K562 (cell line): ENCODE measurements at regions not wholly inside any gene's neighbourhood (a gene's known extent, or its start where the extent isn't known, plus 50 kb on each side); places are given as distances from the start of the nearest gene placed in this dataset.

Source experiments
- CHD4 ChIP-seq: fragments of 200-600 bp; sonication (generic); IDR thresholded peaks from 3 replicates; pipeline ENCODE4 v1.6.1; 2012; ENCODE audit warnings: low read depth, mild to moderate bottlenecking, mixed read lengths, low read length, inconsistent platforms; ENCODE audit not compliant: insufficient read depth, insufficient replicate concordance, poor library complexity, severe bottlenecking
- EGR1 ChIP-seq: fragments of 450-650 bp; conservative IDR thresholded peaks from 2 replicates; pipeline ENCODE4 v1.6.1; 2017; ENCODE audit warnings: mild to moderate bottlenecking
- MCM3 ChIP-seq: fragments of 450-650 bp; IDR thresholded peaks from 2 replicates; pipeline ENCODE4 v1.6.1; 2016
- TEAD2 ChIP-seq: fragments of 450-650 bp; IDR thresholded peaks from 2 replicates; pipeline ENCODE4 v1.6.1; 2016; ENCODE audit warnings: missing genetic modification characterization, control low read depth, missing compliant biosample characterization
- ZNF347 ChIP-seq: fragments of 450-650 bp; formaldehyde crosslinking; IDR thresholded peaks from 2 replicates; pipeline ENCODE4 v1.4.0; 2020; ENCODE audit warnings: low read depth, mild to moderate bottlenecking, moderate library complexity
- TF ChIP-seq, protein P1 (sequence below): fragments of 200-600 bp; sonication (generic); IDR thresholded peaks from one replicate; pipeline ENCODE4 v1.6.1; 2012; ENCODE audit warnings: mild to moderate bottlenecking, low read depth, low read length, inconsistent platforms
- TF ChIP-seq, protein P2 (sequence below): fragments of 450-650 bp; formaldehyde crosslinking; IDR thresholded peaks from 2 replicates; pipeline ENCODE4 v1.4.0; 2022; ENCODE audit warnings: missing genetic modification characterization
- TF ChIP-seq, protein P3 (sequence below): fragments of 450-650 bp; IDR thresholded peaks from one replicate; pipeline ENCODE4 v1.6.1; 2018; ENCODE audit warnings: mild to moderate bottlenecking, moderate library complexity; ENCODE audit not compliant: partially characterized antibody

DNA sequence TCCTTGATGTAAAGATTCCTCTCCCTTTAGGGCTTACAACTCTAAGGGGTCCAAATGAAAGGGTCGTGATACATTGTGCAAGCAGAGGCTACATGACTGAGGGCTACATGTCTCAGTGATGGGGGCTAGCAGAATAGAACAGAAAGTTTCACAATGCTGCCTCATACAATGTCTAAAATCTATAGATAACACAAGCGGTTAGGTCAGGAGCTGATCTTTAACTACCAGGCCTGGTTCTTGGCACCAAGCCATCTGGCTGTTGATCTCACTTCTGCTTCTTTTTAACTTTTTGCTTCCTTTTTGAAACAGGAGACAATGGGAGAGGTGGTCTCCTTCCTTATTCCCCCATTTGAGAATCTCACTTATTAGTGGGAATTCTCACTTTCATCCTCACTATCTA lies 710.2 kb downstream of the AMY1C start (continued):
- TF ChIP-seq, protein P1, sequence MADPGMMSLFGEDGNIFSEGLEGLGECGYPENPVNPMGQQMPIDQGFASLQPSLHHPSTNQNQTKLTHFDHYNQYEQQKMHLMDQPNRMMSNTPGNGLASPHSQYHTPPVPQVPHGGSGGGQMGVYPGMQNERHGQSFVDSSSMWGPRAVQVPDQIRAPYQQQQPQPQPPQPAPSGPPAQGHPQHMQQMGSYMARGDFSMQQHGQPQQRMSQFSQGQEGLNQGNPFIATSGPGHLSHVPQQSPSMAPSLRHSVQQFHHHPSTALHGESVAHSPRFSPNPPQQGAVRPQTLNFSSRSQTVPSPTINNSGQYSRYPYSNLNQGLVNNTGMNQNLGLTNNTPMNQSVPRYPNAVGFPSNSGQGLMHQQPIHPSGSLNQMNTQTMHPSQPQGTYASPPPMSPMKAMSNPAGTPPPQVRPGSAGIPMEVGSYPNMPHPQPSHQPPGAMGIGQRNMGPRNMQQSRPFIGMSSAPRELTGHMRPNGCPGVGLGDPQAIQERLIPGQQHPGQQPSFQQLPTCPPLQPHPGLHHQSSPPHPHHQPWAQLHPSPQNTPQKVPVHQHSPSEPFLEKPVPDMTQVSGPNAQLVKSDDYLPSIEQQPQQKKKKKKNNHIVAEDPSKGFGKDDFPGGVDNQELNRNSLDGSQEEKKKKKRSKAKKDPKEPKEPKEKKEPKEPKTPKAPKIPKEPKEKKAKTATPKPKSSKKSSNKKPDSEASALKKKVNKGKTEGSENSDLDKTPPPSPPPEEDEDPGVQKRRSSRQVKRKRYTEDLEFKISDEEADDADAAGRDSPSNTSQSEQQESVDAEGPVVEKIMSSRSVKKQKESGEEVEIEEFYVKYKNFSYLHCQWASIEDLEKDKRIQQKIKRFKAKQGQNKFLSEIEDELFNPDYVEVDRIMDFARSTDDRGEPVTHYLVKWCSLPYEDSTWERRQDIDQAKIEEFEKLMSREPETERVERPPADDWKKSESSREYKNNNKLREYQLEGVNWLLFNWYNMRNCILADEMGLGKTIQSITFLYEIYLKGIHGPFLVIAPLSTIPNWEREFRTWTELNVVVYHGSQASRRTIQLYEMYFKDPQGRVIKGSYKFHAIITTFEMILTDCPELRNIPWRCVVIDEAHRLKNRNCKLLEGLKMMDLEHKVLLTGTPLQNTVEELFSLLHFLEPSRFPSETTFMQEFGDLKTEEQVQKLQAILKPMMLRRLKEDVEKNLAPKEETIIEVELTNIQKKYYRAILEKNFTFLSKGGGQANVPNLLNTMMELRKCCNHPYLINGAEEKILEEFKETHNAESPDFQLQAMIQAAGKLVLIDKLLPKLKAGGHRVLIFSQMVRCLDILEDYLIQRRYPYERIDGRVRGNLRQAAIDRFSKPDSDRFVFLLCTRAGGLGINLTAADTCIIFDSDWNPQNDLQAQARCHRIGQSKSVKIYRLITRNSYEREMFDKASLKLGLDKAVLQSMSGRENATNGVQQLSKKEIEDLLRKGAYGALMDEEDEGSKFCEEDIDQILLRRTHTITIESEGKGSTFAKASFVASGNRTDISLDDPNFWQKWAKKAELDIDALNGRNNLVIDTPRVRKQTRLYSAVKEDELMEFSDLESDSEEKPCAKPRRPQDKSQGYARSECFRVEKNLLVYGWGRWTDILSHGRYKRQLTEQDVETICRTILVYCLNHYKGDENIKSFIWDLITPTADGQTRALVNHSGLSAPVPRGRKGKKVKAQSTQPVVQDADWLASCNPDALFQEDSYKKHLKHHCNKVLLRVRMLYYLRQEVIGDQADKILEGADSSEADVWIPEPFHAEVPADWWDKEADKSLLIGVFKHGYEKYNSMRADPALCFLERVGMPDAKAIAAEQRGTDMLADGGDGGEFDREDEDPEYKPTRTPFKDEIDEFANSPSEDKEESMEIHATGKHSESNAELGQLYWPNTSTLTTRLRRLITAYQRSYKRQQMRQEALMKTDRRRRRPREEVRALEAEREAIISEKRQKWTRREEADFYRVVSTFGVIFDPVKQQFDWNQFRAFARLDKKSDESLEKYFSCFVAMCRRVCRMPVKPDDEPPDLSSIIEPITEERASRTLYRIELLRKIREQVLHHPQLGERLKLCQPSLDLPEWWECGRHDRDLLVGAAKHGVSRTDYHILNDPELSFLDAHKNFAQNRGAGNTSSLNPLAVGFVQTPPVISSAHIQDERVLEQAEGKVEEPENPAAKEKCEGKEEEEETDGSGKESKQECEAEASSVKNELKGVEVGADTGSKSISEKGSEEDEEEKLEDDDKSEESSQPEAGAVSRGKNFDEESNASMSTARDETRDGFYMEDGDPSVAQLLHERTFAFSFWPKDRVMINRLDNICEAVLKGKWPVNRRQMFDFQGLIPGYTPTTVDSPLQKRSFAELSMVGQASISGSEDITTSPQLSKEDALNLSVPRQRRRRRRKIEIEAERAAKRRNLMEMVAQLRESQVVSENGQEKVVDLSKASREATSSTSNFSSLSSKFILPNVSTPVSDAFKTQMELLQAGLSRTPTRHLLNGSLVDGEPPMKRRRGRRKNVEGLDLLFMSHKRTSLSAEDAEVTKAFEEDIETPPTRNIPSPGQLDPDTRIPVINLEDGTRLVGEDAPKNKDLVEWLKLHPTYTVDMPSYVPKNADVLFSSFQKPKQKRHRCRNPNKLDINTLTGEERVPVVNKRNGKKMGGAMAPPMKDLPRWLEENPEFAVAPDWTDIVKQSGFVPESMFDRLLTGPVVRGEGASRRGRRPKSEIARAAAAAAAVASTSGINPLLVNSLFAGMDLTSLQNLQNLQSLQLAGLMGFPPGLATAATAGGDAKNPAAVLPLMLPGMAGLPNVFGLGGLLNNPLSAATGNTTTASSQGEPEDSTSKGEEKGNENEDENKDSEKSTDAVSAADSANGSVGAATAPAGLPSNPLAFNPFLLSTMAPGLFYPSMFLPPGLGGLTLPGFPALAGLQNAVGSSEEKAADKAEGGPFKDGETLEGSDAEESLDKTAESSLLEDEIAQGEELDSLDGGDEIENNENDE, result no peak
- TF ChIP-seq ZNF347 (CRISPR knock-in tag) (no peak), EGR1 (no peak), MCM3 (no peak), TEAD2 (tag) (no peak), CHD4 (no peak)
- TF ChIP-seq, protein P2, sequence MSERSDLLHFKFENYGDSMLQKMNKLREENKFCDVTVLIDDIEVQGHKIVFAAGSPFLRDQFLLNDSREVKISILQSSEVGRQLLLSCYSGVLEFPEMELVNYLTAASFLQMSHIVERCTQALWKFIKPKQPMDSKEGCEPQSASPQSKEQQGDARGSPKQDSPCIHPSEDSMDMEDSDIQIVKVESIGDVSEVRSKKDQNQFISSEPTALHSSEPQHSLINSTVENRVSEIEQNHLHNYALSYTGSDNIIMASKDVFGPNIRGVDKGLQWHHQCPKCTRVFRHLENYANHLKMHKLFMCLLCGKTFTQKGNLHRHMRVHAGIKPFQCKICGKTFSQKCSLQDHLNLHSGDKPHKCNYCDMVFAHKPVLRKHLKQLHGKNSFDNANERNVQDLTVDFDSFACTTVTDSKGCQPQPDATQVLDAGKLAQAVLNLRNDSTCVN, result no peak
- TF ChIP-seq, protein P3, sequence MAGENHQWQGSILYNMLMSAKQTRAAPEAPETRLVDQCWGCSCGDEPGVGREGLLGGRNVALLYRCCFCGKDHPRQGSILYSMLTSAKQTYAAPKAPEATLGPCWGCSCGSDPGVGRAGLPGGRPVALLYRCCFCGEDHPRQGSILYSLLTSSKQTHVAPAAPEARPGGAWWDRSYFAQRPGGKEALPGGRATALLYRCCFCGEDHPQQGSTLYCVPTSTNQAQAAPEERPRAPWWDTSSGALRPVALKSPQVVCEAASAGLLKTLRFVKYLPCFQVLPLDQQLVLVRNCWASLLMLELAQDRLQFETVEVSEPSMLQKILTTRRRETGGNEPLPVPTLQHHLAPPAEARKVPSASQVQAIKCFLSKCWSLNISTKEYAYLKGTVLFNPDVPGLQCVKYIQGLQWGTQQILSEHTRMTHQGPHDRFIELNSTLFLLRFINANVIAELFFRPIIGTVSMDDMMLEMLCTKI, result no peak
- TF ChIP-seq, all 486 proteins: peak for 0
